ENCODE measurements at regions not wholly inside any gene's neighbourhood (a gene's known extent, or its start where the extent isn't known, plus 50 kb on each side); places are given as distances from the start of the nearest gene placed in this dataset.

- no peak for DNase-seq
Observed at GRCh38 chr15:70426096-70426821, 328.5 kb upstream of the TLE3 start.

DNA sequence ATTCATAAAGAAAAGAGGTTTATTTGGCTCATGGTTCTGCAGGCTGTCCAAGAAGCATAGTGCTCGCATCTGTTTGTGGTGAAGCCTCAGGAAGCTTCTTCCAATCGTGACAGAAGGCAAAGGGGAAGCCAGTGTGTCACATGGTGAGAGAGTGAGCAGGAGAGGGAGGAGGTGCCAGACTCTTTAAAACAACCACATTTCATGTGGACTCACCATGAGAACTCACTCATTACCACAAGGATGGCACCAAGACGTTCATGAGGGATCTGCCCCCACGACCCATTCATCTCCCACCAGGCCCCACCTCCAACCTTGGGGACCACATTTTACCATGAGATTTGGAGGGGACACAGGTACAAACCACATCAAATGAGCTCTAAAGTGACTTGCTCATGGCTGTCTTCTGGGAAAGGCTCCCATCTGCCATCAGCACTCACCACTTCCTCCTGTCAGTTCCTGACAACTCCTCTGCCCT, 327.3 kb upstream of the TLE3 start:
- no peak for DNase-seq

DNA sequence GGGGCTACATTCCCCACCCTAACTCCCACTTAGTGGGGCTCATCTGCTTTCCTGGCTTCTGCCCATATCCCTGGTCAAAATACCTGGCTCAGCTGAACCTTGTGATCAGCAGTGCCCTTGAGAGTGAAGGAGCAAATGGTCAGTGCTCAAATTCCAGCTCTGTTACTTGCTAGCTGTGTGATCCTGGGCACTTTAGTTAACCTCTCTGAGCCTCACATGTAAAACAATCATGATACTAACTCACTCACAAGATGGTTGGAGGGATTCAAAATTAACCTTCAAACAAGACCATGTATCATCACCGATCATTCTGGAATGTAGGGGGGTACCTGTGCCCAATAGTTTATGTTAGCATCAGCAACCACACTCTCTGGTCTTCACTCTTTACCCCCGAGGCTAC, 325.6 kb upstream of the TLE3 start:
- DNase-seq, result no peak

GRCh38 chr15:70422342-70422741, 324.6 kb upstream of the TLE3 start:
- DNase-seq, result no peak

DNA sequence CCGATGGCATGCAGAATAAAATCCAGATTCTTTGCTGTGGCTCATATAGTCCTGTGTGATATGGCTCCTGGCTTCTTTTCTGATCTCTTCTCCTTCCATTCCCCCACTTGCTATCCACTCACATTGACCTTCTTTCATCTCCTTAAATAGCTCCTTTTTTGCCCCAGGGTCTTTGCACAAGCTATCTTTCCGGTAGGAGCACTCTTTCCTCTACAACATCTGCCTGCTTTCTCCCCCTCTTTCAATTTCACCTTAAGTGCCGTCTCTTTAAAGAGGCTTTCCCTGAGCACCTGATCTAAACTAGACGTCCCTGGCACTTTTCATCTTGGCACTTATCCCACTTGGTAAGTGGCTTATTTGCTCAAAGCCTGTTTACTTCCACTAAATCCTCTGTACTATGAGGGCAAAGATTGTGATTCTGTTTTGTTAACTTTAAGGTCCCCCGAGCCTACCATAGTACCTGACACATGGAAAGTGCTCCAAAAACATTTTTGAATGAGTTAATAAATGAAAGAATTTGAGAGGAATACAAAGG, 323.3 kb upstream of the TLE3 start:
- DNase-seq, result no peak

DNA sequence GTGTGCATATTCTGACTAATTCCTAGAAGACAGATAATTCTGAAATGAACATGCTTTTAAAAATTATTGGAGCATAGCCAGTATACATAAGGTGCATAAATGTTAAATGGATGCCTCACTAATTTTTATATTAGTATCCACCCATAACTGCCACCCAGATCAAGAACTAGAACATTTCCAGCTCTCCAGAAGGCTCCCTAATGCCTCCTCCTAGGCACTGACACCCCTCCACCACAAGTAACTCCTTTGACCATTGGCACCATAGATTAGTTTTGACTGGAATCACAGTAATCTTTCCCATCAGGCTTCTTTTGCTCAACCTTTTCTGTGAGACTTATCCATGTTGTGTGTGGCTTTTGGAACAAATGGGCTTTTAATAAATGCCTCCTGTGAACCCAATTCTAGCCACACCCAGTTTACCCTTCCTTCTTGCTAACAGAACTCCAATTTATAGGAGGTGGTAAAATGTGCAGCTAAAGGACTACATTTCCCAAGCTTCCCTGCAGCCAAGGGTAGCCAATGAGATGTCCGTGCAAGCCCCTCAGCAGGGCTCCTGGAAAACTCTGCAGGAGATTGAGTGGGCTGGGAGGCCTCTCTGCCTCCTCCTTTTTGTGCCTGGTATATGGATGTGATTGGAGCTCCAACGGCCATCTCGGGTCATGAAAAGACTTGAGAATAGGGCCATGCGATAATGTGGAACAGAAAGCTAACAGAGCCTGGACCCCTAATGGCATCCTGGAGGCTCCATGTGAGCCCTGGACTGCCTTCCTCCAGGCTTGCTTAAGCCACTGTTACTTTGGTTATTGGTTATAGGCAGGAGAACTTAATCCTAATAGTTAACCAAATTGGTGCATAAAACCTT, 322.6 kb upstream of the TLE3 start:
- no peak for DNase-seq

GRCh38 chr15:70418943-70419342, 321.2 kb upstream of the TLE3 start:
- no peak for DNase-seq

DNA sequence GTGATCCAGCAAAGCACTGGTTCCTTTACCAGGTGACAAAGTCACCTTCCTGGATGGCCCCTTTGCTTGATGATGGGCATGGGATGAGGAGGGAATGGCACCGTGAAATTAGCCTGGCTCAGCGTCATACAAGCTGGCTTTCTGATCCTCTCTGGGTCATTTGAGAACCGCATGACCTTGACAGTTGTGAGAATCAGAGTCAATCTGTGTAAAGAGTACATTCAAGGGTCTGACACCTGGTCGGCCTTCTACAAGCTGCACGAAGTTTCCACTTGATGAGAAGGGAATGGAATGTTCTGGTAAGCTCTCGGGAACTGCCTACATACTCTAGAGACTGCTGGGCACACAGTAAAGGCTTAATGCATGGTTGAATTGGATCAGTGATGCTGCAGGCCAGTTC, 319.8 kb upstream of the TLE3 start:
- DNase-seq, result no peak

DNA sequence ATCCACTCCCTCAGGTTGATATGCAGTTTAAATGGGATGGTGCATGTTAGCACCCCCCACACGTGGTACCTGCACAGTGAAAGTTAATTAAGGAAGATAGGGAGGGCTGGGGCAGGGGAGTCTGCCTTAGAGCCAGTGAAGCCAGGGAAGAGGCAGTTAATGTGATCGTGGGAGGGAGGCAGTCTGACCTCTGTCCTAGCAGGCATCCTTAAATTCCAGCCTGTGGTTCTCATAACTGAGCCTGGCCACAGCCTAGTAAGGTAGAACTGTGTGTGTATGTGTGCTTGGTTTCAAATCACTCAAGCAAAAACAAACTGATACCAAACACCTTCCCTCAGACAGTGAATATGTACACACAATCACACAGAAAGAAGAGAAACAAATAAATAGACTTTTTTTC, 319.1 kb upstream of the TLE3 start:
- DNase-seq, result no peak

DNA sequence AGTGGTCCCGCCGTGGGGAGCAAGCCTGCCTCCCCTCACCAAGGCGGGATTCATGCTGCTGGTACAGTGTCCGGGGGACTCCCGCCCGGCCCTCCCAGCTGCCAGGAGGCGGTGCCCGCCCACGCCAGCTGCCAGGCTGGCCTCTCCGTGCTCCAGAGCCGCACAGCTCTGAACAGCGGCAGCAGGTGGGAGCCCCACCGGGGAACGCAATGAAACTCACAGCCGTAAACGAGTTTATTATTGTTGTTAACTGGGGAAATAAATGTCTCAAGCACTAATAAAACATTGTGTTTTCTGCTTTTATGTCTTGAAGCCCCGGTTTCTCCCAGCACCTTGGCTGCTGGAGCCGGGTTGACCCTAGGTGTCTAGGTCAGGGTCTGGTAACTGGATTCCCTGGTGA, 317.7 kb upstream of the TLE3 start:
- no peak for DNase-seq

DNA sequence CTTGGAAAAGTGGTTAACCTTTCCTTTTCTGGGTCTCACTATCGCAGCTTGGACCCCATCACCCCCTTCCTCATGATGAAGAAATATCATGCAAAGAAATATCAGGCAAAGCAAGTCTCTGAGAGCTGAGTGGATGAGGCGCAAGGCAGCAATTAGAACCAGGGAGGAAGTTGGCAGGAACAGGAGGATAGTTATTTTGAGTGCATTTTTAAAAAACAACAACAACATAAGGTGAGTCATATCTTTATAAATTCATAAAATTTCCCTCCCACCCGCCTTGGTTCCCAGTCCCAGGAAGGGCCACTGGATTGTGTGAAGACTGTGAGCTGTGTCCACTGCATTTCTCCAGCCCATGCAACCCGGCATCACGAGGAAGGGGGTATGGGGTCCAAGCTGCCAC, 316.9 kb upstream of the TLE3 start:
- no peak for DNase-seq

DNA sequence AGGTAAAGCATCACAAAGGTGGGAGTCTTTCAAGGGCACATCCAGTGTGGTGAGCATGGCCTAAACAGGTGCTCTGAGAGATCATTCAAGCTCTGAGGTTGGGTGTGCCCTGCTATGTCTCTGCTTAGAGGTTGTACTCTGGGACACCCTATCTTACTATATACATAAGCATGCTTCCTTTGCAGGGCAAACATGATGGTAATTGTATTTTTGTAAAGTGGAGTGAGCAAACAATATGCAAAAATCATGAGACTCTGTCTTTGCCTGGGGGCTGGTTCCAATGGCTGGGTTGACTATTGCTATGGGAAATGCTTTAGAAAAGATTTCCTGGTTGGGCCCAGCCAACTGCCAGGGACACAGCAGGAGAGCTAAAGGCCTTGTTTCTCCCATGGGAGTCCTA, 315.1 kb upstream of the TLE3 start:
- DNase-seq, result no peak

GRCh38 chr15:70411143-70411863, 313.6 kb upstream of the TLE3 start:
- DNase-seq, result no peak

DNA sequence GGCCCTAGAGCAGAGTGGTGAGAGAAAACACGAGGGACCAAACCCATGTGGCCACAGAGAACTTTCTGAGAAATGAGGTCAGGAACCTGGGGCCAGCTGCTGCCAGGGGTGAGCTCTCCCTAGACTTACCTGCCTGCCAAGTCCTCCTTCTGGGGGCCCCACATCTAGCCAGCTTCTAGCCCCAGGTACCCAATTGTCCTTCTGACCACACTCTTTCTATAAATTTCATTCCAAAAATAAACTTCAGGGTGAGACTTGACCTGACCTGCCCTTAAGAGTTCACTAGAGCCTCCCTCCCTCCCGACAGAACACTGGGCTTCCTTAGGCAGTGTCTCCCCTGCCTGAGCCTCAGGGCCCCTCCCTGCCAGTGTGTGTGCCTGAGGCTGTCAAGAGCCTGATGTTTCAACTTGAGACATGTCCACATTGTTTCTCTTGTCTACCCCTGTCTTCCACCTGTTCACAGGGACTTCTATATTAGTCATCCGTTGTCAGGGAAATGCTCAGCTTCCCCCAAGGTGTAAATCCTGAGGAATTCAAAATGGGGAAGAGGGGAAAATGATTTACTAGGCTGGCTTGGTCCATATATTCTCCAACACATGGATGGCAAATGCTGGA, 312.8 kb upstream of the TLE3 start:
- no peak for DNase-seq

DNA sequence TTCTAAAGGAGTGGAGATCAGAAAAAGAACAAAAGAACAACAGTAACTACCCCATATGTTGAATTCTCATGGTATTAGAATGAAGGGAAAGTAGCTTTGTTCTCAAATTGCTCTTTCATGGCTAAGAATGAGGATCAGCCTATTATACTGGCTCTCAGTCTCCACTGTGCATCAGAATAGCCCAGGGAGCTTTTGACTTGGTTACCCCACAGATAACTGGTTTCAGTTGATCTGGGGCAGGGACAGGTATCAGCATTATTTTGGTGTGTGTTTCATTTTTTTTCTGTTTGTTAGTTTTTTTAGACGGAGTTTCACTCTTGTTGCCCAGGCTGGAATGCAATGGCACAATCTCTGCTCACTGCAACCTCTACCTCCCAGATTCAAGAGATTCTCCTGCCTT, 311.7 kb upstream of the TLE3 start:
- no peak for DNase-seq

- DNase-seq, result no peak
Observed at GRCh38 chr15:70407955-70408354, 310.2 kb upstream of the TLE3 start.

DNA sequence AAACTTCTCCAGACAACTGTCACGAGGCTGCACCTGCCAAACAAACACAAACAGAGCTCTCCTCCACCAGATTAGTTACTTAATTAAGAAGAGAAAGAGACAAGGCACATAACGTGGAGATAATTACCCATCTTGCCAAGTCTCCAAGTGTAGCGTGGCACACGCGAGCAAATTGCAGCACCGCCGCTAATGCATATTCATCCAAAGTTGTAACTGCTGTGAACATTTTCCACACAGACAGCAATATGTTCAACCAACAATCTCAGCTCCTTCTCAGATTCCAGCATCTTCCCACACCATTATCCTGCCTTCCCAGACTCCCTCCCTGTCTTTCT, 309.6 kb upstream of the TLE3 start:
- no peak for DNase-seq

GRCh38 chr15:70406617-70407335, 309.1 kb upstream of the TLE3 start:
- DNase-seq, result no peak

GRCh38 chr15:70401709-70402108, 304.0 kb upstream of the TLE3 start:
- DNase-seq, result peak; percentile 10

DNA sequence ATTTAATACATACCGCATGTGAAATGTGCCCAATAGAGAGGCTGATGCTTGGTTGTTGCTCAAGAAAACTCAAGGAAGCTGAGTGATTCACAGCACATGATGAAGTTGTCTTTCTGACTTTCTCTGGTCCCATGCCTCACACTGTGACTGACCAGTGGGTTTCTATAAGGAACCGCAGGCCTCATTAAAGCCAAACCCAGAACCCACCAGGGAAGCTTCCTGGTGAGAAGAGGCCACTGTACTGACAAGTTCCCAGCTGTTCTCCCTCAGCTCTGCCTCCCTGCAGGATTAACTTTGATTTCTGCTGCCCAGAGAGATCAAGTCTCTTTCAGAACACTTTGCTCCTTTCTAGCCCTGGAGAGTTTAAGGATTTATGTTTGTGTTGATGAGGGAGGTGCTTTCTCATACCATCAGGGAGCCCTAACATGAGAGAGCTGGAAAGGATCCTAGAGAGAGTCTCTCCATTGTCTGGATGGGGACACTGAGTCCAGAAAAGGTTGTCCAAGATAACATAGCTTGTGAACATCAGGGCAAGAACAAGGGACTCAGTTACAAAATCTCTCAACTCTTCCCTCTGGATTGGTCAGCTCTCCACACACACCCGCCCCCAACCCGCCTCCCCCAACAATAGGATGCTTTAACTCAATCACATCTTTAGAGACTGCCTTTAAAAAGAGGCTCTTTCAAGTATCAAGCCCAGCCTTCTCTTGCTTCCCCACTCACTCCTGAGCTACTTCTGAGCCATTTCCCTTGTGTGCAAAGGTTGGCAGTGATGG, 303.2 kb upstream of the TLE3 start:
- DNase-seq, result no peak

DNA sequence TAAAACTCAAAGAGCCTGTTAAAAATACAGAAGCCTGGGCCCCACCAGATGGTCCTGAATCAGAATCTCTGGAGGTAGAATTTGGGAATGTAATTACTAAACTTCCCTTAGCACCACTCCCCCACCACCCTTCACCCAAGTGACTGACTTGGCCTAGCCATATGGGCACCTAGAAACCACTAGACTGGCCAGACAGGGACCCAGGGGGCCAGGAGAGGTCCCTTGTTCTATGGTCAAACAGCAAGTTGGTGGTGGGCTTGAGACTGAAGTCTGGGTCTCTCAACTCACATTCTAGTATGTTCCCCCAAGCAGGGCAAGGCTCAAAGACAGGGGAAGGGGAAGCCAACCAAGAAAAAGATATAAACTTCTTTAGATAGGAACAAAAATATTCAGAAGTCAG, 301.5 kb upstream of the TLE3 start:
- no peak for DNase-seq

All from skin of body (tissue), 1 donor.